ENCODE measurements at regions not wholly inside any gene's neighbourhood (a gene's known extent, or its start where the extent isn't known, plus 50 kb on each side); places are given as distances from the start of the nearest gene placed in this dataset.

DNA sequence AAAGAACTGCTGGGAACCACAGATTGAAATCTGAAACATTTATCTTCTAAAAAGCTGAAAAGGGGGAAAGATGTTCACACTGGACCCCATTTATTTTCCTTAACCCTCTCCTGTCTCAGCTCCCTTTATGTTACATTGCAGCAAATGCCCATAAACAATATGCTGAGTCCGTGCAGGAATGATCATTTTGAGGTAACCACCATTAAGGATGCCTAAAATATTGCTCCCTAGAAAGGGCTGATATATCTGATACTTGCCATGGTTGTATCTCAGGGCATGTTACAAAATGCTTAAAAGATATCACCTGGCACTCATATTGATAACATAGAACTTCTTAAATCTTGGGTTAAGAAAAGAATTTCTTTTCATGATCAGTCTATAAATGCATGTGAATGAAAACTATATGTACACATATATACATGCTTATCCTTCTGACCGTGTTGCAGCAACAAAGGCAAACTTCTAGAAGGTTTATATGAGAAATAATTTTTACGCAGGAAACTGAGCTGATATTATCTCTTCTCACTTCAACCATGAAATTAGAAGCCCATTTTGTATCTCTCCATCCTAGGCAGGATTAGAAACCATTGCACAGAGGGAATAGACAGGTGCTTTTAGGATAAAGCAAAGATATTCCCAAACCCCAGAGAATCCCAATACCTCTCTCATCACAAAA is 362.7 kb upstream of the SLC30A5 start:
- TF ChIP-seq, protein P1, sequence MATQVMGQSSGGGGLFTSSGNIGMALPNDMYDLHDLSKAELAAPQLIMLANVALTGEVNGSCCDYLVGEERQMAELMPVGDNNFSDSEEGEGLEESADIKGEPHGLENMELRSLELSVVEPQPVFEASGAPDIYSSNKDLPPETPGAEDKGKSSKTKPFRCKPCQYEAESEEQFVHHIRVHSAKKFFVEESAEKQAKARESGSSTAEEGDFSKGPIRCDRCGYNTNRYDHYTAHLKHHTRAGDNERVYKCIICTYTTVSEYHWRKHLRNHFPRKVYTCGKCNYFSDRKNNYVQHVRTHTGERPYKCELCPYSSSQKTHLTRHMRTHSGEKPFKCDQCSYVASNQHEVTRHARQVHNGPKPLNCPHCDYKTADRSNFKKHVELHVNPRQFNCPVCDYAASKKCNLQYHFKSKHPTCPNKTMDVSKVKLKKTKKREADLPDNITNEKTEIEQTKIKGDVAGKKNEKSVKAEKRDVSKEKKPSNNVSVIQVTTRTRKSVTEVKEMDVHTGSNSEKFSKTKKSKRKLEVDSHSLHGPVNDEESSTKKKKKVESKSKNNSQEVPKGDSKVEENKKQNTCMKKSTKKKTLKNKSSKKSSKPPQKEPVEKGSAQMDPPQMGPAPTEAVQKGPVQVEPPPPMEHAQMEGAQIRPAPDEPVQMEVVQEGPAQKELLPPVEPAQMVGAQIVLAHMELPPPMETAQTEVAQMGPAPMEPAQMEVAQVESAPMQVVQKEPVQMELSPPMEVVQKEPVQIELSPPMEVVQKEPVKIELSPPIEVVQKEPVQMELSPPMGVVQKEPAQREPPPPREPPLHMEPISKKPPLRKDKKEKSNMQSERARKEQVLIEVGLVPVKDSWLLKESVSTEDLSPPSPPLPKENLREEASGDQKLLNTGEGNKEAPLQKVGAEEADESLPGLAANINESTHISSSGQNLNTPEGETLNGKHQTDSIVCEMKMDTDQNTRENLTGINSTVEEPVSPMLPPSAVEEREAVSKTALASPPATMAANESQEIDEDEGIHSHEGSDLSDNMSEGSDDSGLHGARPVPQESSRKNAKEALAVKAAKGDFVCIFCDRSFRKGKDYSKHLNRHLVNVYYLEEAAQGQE (IDR thresholded peaks at IDR 0.05; ENCODE audit: insufficient read depth in 1 of 2, low read depth in 2 of 2, low read length in 2 of 2), result no peak
- TF ChIP-seq POLR2AphosphoS5 (IDR thresholded peaks at IDR 0.05; ENCODE audit: low read depth, low read length), result no peak

Measured in PFSK-1 (cell line).